DOHH2 (cell line): ENCODE measurements at regions not wholly inside any gene's neighbourhood (a gene's known extent, or its start where the extent isn't known, plus 50 kb on each side); places are given as distances from the start of the nearest gene placed in this dataset.

ENCODE experiments used
- CTCF ChIP-seq: fragments of 200-600 bp; sonication (generic); IDR thresholded peaks from one replicate; pipeline ENCODE4 v1.5.1; 2014; ENCODE audit warnings: antibody characterized with exemption, mild to moderate bottlenecking, low read depth, low read length; ENCODE audit not compliant: poor library complexity, severe bottlenecking
- EZH2phosphoT487 ChIP-seq: fragments of 200-600 bp; sonication (generic); IDR thresholded peaks from 2 replicates; pipeline ENCODE4 v1.6.1; 2017; ENCODE audit warnings: borderline replicate concordance, mild to moderate bottlenecking, antibody characterized with exemption, low read length, moderate library complexity, mixed read lengths

- TF ChIP-seq CTCF (no peak), EZH2phosphoT487 (no peak)
These were observed 93.7 kb upstream of the SETBP1 start for GRCh38 chr18:44586782-44587524.
